ENCODE measurements at regions not wholly inside any gene's neighbourhood (a gene's known extent, or its start where the extent isn't known, plus 50 kb on each side); places are given as distances from the start of the nearest gene placed in this dataset.

DNA sequence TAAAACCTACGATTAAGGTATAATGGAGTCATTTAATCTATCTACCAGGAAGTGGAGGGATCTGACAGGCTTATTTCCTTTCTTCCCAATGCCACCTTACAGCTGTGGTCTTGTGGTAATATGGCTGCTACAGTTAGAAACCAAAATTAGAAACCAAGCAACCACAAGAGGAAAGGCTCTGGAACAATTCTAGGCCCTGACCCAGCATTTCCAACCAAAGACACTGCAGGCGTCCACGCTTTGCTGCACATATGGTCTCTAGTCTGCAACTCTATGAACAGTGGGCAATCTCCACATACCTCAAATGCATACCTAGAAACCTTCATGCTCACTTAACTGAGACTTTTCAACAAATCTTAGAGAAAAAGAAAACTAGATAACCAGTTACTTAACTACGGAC is 339.1 kb downstream of the NFIB start:
- H3K27ac ChIP-seq (ENCODE audit: low read depth, low read length, poor library complexity, severe bottlenecking): no peak overlapping the region
- H3K79me2 ChIP-seq (ENCODE audit: insufficient read depth, low read length): no peaks in the 10 kb centered on the region
- H3K9me3 ChIP-seq (ENCODE audit: low read length): no peaks in the 10 kb centered on the region
- no peaks in the 10 kb centered on the region for H3K27me3 ChIP-seq (ENCODE audit: insufficient read depth, low read length)
- no peaks in the 10 kb centered on the region for H3K9me2 ChIP-seq (ENCODE audit: low read depth, low read length)
- H3K36me3 ChIP-seq (ENCODE audit: insufficient read depth, low read length): no peaks in the 10 kb centered on the region
- no peaks in the 10 kb centered on the region for H3F3A ChIP-seq (ENCODE audit: insufficient read depth, low read length)
- H3K9ac ChIP-seq (ENCODE audit: low read length): no peak overlapping the region
- no peak for TF ChIP-seq EZH2 (IDR thresholded peaks at IDR 0.05; ENCODE audit: borderline replicate concordance, low read length)
- TF ChIP-seq, protein P1, sequence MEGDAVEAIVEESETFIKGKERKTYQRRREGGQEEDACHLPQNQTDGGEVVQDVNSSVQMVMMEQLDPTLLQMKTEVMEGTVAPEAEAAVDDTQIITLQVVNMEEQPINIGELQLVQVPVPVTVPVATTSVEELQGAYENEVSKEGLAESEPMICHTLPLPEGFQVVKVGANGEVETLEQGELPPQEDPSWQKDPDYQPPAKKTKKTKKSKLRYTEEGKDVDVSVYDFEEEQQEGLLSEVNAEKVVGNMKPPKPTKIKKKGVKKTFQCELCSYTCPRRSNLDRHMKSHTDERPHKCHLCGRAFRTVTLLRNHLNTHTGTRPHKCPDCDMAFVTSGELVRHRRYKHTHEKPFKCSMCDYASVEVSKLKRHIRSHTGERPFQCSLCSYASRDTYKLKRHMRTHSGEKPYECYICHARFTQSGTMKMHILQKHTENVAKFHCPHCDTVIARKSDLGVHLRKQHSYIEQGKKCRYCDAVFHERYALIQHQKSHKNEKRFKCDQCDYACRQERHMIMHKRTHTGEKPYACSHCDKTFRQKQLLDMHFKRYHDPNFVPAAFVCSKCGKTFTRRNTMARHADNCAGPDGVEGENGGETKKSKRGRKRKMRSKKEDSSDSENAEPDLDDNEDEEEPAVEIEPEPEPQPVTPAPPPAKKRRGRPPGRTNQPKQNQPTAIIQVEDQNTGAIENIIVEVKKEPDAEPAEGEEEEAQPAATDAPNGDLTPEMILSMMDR (IDR thresholded peaks at IDR 0.05; ENCODE audit: low read length): no peak
- H2AFZ ChIP-seq (ENCODE audit: low read length): no peak overlapping the region
- no peaks in the 10 kb centered on the region for H4K20me1 ChIP-seq (ENCODE audit: insufficient read depth, low read length)
- no peak overlapping the region for H3K4me3 ChIP-seq (ENCODE audit: low read depth, low read length, poor library complexity, severe bottlenecking)
- H3K4me2 ChIP-seq (ENCODE audit: low read length): no peak overlapping the region
- H3K4me1 ChIP-seq (ENCODE audit: insufficient read depth, low read length, severe bottlenecking): no peaks in the 10 kb centered on the region

DNA sequence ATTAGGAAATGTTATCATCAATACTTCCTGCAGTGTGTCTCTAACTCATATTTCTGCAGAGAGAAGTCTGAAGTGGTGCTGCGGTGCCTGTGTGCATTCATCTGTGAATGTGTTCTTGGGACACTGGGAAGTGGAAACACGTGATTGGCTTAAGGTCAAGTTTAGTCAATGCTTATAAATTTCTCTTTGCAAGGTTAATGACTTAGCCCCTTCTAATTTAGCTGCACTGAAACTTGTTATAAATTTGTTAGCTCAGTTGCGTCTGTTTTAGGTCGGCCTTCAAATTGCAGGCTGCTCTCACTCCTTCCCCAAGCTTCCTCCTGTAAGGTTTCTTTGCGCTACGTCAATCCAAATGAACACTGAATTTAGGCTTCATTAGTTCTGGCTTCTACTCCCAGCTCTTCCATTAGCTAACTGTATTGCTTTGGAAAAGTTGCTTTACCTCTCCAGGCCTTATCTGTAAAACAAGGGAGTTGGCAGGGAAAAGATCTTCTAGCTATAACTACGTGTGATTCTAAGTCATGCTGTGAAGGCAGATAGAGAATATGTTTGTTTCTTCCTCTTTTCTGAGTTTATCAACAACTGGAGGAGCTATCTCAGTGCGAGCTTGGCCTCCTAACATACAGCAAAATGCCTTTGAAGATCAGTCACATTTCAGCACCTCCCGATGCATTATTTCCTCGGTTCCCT is 341.8 kb downstream of the NFIB start:
- no peaks in the 10 kb centered on the region for H3K79me2 ChIP-seq (ENCODE audit: insufficient read depth, low read length)
- no peak overlapping the region for H3K4me3 ChIP-seq (ENCODE audit: low read depth, low read length, poor library complexity, severe bottlenecking)
- H3F3A ChIP-seq (ENCODE audit: insufficient read depth, low read length): no peaks in the 10 kb centered on the region
- H3K9me3 ChIP-seq (ENCODE audit: low read length): no peaks in the 10 kb centered on the region
- no peaks in the 10 kb centered on the region for H3K36me3 ChIP-seq (ENCODE audit: insufficient read depth, low read length)
- no peak overlapping the region for H3K27ac ChIP-seq (ENCODE audit: low read depth, low read length, poor library complexity, severe bottlenecking)
- TF ChIP-seq EZH2 (IDR thresholded peaks at IDR 0.05; ENCODE audit: borderline replicate concordance, low read length): no peak
- TF ChIP-seq, protein P1 (IDR thresholded peaks at IDR 0.05; ENCODE audit: low read length): no peak
- H3K27me3 ChIP-seq (ENCODE audit: insufficient read depth, low read length): no peaks in the 10 kb centered on the region
- no peaks in the 10 kb centered on the region for H3K9me2 ChIP-seq (ENCODE audit: low read depth, low read length)
- H3K9ac ChIP-seq (ENCODE audit: low read length): no peak overlapping the region
- H3K4me1 ChIP-seq (ENCODE audit: insufficient read depth, low read length, severe bottlenecking): no peaks in the 10 kb centered on the region
- H3K4me2 ChIP-seq (ENCODE audit: low read length): no peak overlapping the region
- no peaks in the 10 kb centered on the region for H4K20me1 ChIP-seq (ENCODE audit: insufficient read depth, low read length)
- no peak overlapping the region for H2AFZ ChIP-seq (ENCODE audit: low read length)

DNA sequence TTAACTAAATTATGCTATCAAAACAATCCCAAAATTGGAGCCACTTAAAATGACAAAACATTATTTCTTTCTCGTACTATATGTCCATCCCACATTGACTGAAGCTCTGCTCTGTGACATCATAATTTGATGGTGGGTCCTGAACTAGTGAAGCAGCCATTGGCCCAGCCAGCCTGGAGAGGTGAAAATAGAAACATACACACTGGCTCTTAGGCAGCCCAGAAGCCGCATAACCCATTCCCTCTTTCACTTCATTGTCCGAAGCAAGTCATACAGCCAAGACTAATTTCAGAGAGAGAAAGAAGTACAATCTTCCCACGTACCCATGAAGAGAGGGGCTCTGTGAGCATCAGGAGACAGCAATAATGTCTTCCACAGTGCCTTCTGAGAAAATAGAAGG is 342.5 kb downstream of the NFIB start:
- no peaks in the 10 kb centered on the region for H3K79me2 ChIP-seq (ENCODE audit: insufficient read depth, low read length)
- no peak overlapping the region for H3K27ac ChIP-seq (ENCODE audit: low read depth, low read length, poor library complexity, severe bottlenecking)
- no peak overlapping the region for H3K9ac ChIP-seq (ENCODE audit: low read length)
- no peaks in the 10 kb centered on the region for H3K36me3 ChIP-seq (ENCODE audit: insufficient read depth, low read length)
- H3K4me2 ChIP-seq (ENCODE audit: low read length): no peak overlapping the region
- no peaks in the 10 kb centered on the region for H3K9me3 ChIP-seq (ENCODE audit: low read length)
- H3K4me1 ChIP-seq (ENCODE audit: insufficient read depth, low read length, severe bottlenecking): no peaks in the 10 kb centered on the region
- H4K20me1 ChIP-seq (ENCODE audit: insufficient read depth, low read length): no peaks in the 10 kb centered on the region
- H3K4me3 ChIP-seq (ENCODE audit: low read depth, low read length, poor library complexity, severe bottlenecking): no peak overlapping the region
- H3K27me3 ChIP-seq (ENCODE audit: insufficient read depth, low read length): no peaks in the 10 kb centered on the region
- no peaks in the 10 kb centered on the region for H3F3A ChIP-seq (ENCODE audit: insufficient read depth, low read length)
- H3K9me2 ChIP-seq (ENCODE audit: low read depth, low read length): no peaks in the 10 kb centered on the region
- TF ChIP-seq, protein P1 (IDR thresholded peaks at IDR 0.05; ENCODE audit: low read length): no peak
- no peak for TF ChIP-seq EZH2 (IDR thresholded peaks at IDR 0.05; ENCODE audit: borderline replicate concordance, low read length)
- no peak overlapping the region for H2AFZ ChIP-seq (ENCODE audit: low read length)
